Right lobe of liver (tissue), 4 donors: ENCODE measurements at regions not wholly inside any gene's neighbourhood (a gene's known extent, or its start where the extent isn't known, plus 50 kb on each side); places are given as distances from the start of the nearest gene placed in this dataset.

Experiments
- CTCF ChIP-seq, 4 donors: fragments of 200-600 bp in 3 of 4; fragments of 450-650 bp in 1 of 4; IDR thresholded peaks; one replicate each; pipeline versions ENCODE4 v1.5.1 to v1.8.0; 2016 to 2022; ENCODE audit warnings: antibody characterized with exemption in 4 of 4, mild to moderate bottlenecking in 2 of 4
- POLR2A ChIP-seq: fragments of 450-650 bp; IDR thresholded peaks from one replicate; pipeline ENCODE4 v1.6.1; 2017; ENCODE audit warnings: antibody characterized with exemption, mild to moderate bottlenecking
- donor health status: DM: no; HTN: no; CAD: no.
- donor health status: DM: no; HTN: no; CAD: no.
- donor health status: DM: no; HTN: yes; CAD: no.

- TF ChIP-seq CTCF (IDR thresholded peaks at IDR 0.05): no peak
- no peak for TF ChIP-seq POLR2A
Observed at GRCh38 chr10:117860135-117860534, 186.6 kb downstream of the RAB11FIP2 start.
